Tibial nerve (tissue), 4 donors: ENCODE measurements at regions not wholly inside any gene's neighbourhood (a gene's known extent, or its start where the extent isn't known, plus 50 kb on each side); places are given as distances from the start of the nearest gene placed in this dataset.

ENCODE experiments used
- DNase-seq, 2 donors: peaks; one replicate each; pipeline ENCODE4 v3.0.0-alpha.2; 2019; ENCODE audit warnings: low spot score in 2 of 2
- H3K27ac ChIP-seq, 4 donors: fragments of 200-600 bp; sonication (generic) in 3 of 4; one replicate each; pipeline ENCODE4 v1.5.1; 2017 to 2019; ENCODE audit warnings: mild to moderate bottlenecking in 1 of 4
- H3K27me3 ChIP-seq, 2 donors: fragments of 200-600 bp; sonication (generic) in 1 of 2; one replicate each; pipeline versions ENCODE4 v1.5.1 to v1.6.0; 2017 to 2019
- H3K36me3 ChIP-seq, 3 donors: fragments of 200-600 bp; sonication (generic); one replicate each; pipeline ENCODE4 v1.5.1; 2018 to 2019
- H3K4me1 ChIP-seq, 4 donors: fragments of 200-600 bp; sonication (generic) in 3 of 4; one replicate each; pipeline ENCODE4 v1.5.1; 2017 to 2019
- H3K4me3 ChIP-seq, 4 donors: fragments of 200-600 bp; sonication (generic) in 3 of 4; one replicate each; pipeline ENCODE4 v1.5.1; 2017 to 2019; ENCODE audit warnings: mild to moderate bottlenecking in 1 of 4, moderate library complexity in 1 of 4
- H3K9me3 ChIP-seq, 4 donors: fragments of 200-600 bp; sonication (generic) in 3 of 4; one replicate each; pipeline ENCODE4 v1.5.1; 2017 to 2019
- EP300 ChIP-seq, 2 donors: sonication (generic); formaldehyde crosslinking; IDR thresholded peaks; one replicate each; pipeline ENCODE4 v1.6.1; 2017; ENCODE audit warnings: antibody characterized with exemption in 2 of 2, mild to moderate bottlenecking in 1 of 2
- POLR2A ChIP-seq, 2 donors: fragments of 450-650 bp; IDR thresholded peaks; one replicate each; pipeline ENCODE4 v1.6.1; 2017; ENCODE audit warnings: antibody characterized with exemption in 2 of 2, mild to moderate bottlenecking in 2 of 2, moderate library complexity in 2 of 2
- WGBS, 2 donors: methylation state at CpG; one replicate each; pipeline ENCODE4 v1.1.5; 2018; 5-methylcytosine and 5-hydroxymethylcytosine counted together
- TF ChIP-seq, protein P1 (sequence below), 5 experiments: fragments of 200-600 bp in 3 of 5; fragments of 450-650 bp in 2 of 5; sonication (generic) in 3 of 5; IDR thresholded peaks; one replicate each; pipeline ENCODE4 v1.5.1; 2016 to 2019; ENCODE audit warnings: antibody characterized with exemption in 5 of 5, mild to moderate bottlenecking in 3 of 5, moderate library complexity in 2 of 5

DNA sequence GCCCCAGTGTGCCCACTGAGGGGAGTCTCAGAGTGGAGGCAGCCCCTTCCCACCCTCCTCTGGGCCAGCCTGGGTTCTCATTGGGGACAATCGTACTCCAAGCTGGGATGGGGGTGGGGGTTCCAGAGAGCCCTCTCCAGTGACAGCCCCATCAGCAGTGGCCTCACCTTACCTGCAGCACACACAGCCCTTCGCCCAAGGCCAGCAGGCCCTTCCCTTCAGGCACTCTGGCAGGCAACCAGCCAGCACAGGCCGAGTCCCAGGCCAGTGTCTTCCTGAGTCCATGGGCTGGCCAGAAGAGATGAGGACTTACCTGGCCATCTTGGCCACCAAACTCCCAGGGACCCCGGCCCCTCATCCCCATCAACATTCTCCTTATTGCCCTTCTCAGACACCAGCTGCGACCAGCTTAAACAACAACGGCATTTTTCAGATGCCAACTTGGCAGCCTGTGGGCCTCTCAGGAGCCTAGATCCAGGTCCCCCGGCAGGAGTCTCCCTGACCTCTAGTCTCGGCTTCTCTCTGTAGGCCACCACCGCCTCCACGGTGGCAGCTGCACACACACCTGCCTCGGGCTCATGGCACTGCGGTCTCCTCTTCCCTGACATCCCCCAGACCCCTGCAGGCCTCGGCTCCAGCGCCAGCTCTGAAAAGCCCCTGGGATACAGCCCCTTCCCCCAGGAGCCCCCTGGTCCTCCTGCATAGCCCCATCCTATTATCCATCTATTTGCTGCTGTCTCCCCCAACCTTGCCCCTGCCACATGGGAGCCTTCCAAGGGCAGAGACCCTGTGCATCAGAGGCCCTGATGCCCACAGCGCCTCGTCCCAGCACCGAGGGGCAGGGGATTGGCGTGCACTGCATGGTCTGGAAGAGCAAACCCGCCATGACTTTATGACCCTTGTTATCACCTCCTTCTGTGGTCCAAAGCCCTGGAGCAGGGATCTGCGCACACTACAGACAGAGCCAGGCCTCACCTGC lies 111.2 kb upstream of the FGF3 start:
- Histone ChIP-seq H3K9me3 (peaks cover 0 to 10% (median 0%) of the 10 kb centered on the region in 4 donors), H3K36me3 (no peaks in the 10 kb centered on the region), H3K27ac (no peak overlapping the region), H3K4me1 (no peaks in the 10 kb centered on the region), H3K27me3 (peaks cover 0 to 22% of the 10 kb centered on the region in 2 donors), H3K4me3 (no peak overlapping the region)
- TF ChIP-seq POLR2A (IDR thresholded peaks at IDR 0.05) (no peak), EP300 (IDR thresholded peaks at IDR 0.05) (no peak)
- TF ChIP-seq, protein P1, sequence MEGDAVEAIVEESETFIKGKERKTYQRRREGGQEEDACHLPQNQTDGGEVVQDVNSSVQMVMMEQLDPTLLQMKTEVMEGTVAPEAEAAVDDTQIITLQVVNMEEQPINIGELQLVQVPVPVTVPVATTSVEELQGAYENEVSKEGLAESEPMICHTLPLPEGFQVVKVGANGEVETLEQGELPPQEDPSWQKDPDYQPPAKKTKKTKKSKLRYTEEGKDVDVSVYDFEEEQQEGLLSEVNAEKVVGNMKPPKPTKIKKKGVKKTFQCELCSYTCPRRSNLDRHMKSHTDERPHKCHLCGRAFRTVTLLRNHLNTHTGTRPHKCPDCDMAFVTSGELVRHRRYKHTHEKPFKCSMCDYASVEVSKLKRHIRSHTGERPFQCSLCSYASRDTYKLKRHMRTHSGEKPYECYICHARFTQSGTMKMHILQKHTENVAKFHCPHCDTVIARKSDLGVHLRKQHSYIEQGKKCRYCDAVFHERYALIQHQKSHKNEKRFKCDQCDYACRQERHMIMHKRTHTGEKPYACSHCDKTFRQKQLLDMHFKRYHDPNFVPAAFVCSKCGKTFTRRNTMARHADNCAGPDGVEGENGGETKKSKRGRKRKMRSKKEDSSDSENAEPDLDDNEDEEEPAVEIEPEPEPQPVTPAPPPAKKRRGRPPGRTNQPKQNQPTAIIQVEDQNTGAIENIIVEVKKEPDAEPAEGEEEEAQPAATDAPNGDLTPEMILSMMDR (IDR thresholded peaks at IDR 0.05) = no peak
- no peak for DNase-seq
- 90 to 92% methylated on average over 19 to 20 of the region's 20 CpGs for WGBS, 2 donors

DNA sequence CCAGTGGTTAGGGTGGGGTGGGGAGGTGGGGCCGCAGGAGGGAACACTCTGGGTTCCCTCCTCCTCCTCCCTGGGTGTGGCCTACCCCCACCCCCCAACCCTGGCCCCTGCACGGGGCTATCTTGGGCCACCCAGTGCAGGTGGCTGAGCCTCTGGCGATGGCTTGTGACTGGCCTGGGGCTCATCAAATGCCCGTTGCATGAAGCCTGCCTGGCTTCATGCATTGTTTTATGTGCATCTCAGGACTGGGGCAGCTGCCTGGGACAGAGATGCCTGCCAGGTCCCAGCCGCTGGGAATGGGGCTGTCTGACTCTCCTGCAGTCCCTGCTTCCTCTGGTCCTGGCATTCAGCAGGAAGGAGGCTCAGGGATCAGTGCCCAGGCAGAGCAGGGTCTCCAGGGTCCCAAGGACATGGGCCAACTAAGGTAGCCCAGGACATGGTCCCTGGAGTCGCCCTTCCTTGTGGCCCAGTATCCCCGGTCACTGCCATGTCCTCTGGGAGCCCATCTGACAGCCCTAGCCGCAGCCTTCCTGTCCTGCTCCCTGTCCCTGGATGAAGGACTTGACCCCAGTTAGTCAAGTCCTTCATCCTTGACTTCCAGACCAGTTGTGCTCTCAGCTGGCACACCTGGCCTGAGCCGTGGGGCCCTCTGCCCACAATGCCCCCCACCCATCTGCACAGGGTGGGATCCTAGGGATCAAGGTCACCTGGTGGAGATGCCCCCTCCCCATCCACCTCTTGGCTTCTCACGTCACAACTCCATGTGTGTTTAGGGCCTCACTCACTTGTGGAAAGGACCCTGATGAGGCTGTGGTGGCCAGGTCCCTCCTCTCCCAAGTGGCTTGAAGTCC lies 112.1 kb upstream of the FGF3 start:
- H3K27me3 ChIP-seq = peaks cover 0 to 18% of the 10 kb centered on the region in 2 donors

DNA sequence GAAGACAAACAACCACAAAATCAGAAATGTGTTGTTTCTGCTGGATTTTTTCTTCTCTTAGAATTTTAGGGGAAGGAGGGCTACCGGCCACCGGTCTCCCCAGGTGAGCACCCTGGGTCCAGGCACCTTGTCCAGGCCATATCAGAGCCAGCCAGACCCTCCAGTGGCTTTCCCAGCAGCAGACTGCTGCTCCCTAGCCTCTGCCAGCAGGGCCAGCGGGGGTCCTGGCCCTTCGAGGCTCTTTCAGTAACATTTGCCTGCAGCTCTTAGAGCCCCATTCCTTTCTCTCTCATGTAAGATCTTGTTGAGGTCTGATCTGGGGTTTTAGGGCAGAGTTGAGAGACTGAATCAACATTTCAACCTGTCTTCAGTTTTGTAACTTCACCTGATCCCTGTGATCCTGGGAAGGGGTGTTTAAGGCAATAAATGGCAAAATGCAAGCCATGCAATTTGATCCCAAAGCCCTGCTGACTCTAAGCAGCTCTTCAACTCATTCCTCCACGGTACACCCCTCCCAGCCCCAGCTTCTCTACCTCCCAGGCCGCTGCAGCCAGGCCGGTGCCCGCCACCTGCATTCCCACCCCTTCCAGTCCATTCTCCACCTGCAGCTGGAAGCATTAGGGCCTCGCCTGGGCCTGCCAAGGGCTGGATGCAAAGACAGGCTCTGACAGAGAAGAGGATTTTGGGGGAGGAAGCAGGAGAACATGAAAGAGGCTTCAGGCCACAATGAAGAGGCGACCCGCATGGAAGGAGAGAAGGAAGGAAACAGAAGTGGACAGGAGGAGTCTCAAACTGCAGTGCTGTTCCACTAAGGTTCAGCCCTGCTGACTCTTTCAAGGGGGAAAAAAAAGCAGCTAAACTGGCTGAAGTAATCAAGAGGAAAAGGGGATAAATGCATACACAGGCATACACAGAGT lies 113.0 kb upstream of the FGF3 start:
- TF ChIP-seq EP300 (IDR thresholded peaks at IDR 0.05) (no peak), POLR2A (IDR thresholded peaks at IDR 0.05) (no peak)
- TF ChIP-seq, protein P1 (IDR thresholded peaks at IDR 0.05) = no peak
- Histone ChIP-seq H3K36me3 (no peaks in the 10 kb centered on the region), H3K9me3 (peaks cover 0 to 12% (median 0%) of the 10 kb centered on the region in 4 donors), H3K27ac (no peak overlapping the region), H3K4me1 (no peaks in the 10 kb centered on the region), H3K27me3 (peaks cover 0 to 18% of the 10 kb centered on the region in 2 donors), H3K4me3 (no peak overlapping the region)
- 68 to 72% methylated on average over 11 of the region's 11 CpGs for WGBS, 2 donors
- DNase-seq = no peak

More for the DNA sequence above, 112.1 kb upstream of the FGF3 start:
- 78 to 81% methylated on average over 8 of the region's 10 CpGs for WGBS, 2 donors
- H3K27ac ChIP-seq = no peak overlapping the region
- DNase-seq = no peak
- TF ChIP-seq EP300 (IDR thresholded peaks at IDR 0.05) (no peak), POLR2A (IDR thresholded peaks at IDR 0.05) (no peak)
- TF ChIP-seq, protein P1 (IDR thresholded peaks at IDR 0.05) = no peak
- H3K4me1 ChIP-seq = no peaks in the 10 kb centered on the region
- H3K9me3 ChIP-seq = peaks cover 0 to 11% (median 0%) of the 10 kb centered on the region in 4 donors
- no peaks in the 10 kb centered on the region for H3K36me3 ChIP-seq
- H3K4me3 ChIP-seq = no peak overlapping the region

DNA sequence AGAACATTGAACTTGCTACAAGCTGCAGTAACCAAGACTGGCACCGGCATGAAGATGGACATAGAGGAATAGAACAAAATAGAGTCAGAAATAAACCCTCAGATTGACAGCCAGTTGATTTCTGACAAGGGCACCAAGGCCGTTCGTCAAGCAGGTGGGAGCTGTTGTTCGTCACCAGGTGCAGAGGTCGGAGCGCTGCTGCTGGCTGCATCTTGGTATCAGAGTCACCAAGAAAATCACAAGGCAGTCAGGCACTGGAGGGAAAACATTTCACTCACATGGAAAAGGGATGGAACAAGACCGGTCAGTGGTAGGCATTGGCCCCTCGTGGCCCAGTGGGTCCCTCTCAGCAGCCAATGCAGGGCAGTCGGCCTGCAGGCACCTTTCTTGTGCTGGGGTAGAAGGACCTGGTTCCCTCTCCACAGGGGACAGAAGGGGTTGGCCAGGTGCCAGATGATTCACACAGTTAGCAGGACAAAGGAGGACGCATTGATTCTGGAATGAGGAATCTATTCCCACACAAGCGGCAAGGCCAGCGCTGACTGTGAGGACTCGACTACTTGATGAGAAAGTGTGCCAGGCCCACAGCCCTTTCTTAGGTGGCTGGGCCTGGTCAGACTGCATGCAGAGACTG lies 115.8 kb upstream of the FGF3 start:
- no peak for DNase-seq
- Histone ChIP-seq H3K4me3 (no peak overlapping the region), H3K4me1 (peaks cover 0 to 3% (median 0%) of the 10 kb centered on the region in 4 donors), H3K27ac (no peak overlapping the region), H3K36me3 (no peaks in the 10 kb centered on the region), H3K27me3 (peaks cover 0 to 12% of the 10 kb centered on the region in 2 donors), H3K9me3 (peaks cover 0 to 2% (median 0%) of the 10 kb centered on the region in 4 donors)
- 83 to 90% methylated on average over 13 of the region's 13 CpGs for WGBS, 2 donors
- TF ChIP-seq EP300 (IDR thresholded peaks at IDR 0.05) (no peak), POLR2A (IDR thresholded peaks at IDR 0.05) (no peak)
- TF ChIP-seq, protein P1 (IDR thresholded peaks at IDR 0.05) = no peak
